H9 (cell line): ENCODE measurements at regions not wholly inside any gene's neighbourhood (a gene's known extent, or its start where the extent isn't known, plus 50 kb on each side); places are given as distances from the start of the nearest gene placed in this dataset.

Experiments
- DNase-seq: peaks from one replicate; pipeline ENCODE4 v3.0.0-alpha.2; 2017
- H2AFZ ChIP-seq: one replicate; pipeline ENCODE4 v1.6.1; 2013; ENCODE audit warnings: mild to moderate bottlenecking, low read length, control low read depth, moderate library complexity
- H2AK5ac ChIP-seq: 2 replicates; pipeline ENCODE4 v1.6.1; 2013; ENCODE audit warnings: low read length, control low read depth, mixed read lengths; ENCODE audit not compliant: insufficient read length
- H2BK120ac ChIP-seq: one replicate; pipeline ENCODE4 v1.6.1; 2013; ENCODE audit warnings: low read depth, mild to moderate bottlenecking, low read length, control low read depth, inconsistent platforms; ENCODE audit not compliant: poor library complexity, severe bottlenecking
- H2BK12ac ChIP-seq: 2 replicates; pipeline ENCODE4 v1.6.1; 2013; ENCODE audit warnings: low read length, control low read depth, mixed read lengths, low read depth; ENCODE audit not compliant: insufficient read length
- H2BK15ac ChIP-seq: 2 replicates; pipeline ENCODE4 v1.6.1; 2013; ENCODE audit warnings: low read depth, low read length, control low read depth
- H2BK20ac ChIP-seq: one replicate; pipeline ENCODE4 v1.6.1; 2013; ENCODE audit warnings: low read depth, mild to moderate bottlenecking, low read length, control low read depth, inconsistent platforms; ENCODE audit not compliant: poor library complexity, severe bottlenecking
- H2BK5ac ChIP-seq: 2 replicates; pipeline ENCODE4 v1.6.1; 2013; ENCODE audit warnings: low read length, control low read depth, mixed read lengths; ENCODE audit not compliant: insufficient read length
- H3K14ac ChIP-seq: 2 replicates; pipeline ENCODE4 v1.6.1; 2013; ENCODE audit warnings: low read length, control low read depth; ENCODE audit not compliant: insufficient read depth
- H3K18ac ChIP-seq: 2 replicates; pipeline ENCODE4 v1.6.1; 2013; ENCODE audit warnings: low read depth, mild to moderate bottlenecking, mixed read lengths, low read length, control low read depth; ENCODE audit not compliant: insufficient read length
- H3K23ac ChIP-seq: 2 replicates; pipeline ENCODE4 v1.6.1; 2013; ENCODE audit warnings: low read length, control low read depth, mixed read lengths, low read depth; ENCODE audit not compliant: insufficient read length
- H3K23me2 ChIP-seq: 2 replicates; pipeline ENCODE4 v1.6.1; 2013; ENCODE audit warnings: low read depth, mild to moderate bottlenecking, mixed read lengths, low read length, control low read depth; ENCODE audit not compliant: insufficient read length, poor library complexity, severe bottlenecking
- H3K27ac ChIP-seq: 2 replicates; pipeline ENCODE4 v1.5.1; 2013; ENCODE audit warnings: low read length, control low read depth, mixed read lengths, low read depth; ENCODE audit not compliant: insufficient read length
- H3K27me3 ChIP-seq: 2 replicates; pipeline ENCODE4 v1.6.1; 2013; ENCODE audit warnings: low read length, control low read depth, inconsistent platforms; ENCODE audit not compliant: insufficient read depth
- H3K4ac ChIP-seq: 2 replicates; pipeline ENCODE4 v1.6.1; 2013; ENCODE audit warnings: low read depth, mild to moderate bottlenecking, control low read depth, inconsistent platforms, low read length, moderate library complexity
- H3K4me1 ChIP-seq: 2 replicates; pipeline ENCODE4 v1.6.1; 2013; ENCODE audit warnings: low read length, control low read depth, inconsistent platforms; ENCODE audit not compliant: insufficient read depth
- H3K4me2 ChIP-seq: 2 replicates; pipeline ENCODE4 v1.6.1; 2013; ENCODE audit warnings: low read length, control low read depth, mixed read lengths; ENCODE audit not compliant: insufficient read length, insufficient read depth
- H3K56ac ChIP-seq: 2 replicates; pipeline ENCODE4 v1.6.1; 2013; ENCODE audit warnings: low read depth, mild to moderate bottlenecking, mixed read lengths, low read length, control low read depth; ENCODE audit not compliant: insufficient read length
- H3K79me1 ChIP-seq: 2 replicates; pipeline ENCODE4 v1.6.1; 2013; ENCODE audit warnings: low read depth, mild to moderate bottlenecking, moderate library complexity, low read length, control low read depth, inconsistent platforms; ENCODE audit not compliant: insufficient read depth, poor library complexity, severe bottlenecking
- H3K79me2 ChIP-seq: 2 replicates; pipeline ENCODE4 v1.6.1; 2013; ENCODE audit warnings: low read length, control low read depth, inconsistent platforms; ENCODE audit not compliant: insufficient read depth
- H3K9ac ChIP-seq: 2 replicates; pipeline ENCODE4 v1.6.1; 2013; ENCODE audit warnings: low read length, control low read depth, mixed read lengths; ENCODE audit not compliant: insufficient read length; ENCODE audit errors: extremely low read depth
- H3K9me3 ChIP-seq: one replicate; pipeline ENCODE4 v1.6.1; 2013; ENCODE audit warnings: low read depth, low read length, inconsistent platforms; ENCODE audit not compliant: control insufficient read depth
- H3T11ph ChIP-seq: one replicate; pipeline ENCODE4 v1.6.1; 2013; ENCODE audit warnings: mild to moderate bottlenecking, low read length, control low read depth, inconsistent platforms
- H4K20me1 ChIP-seq: one replicate; pipeline ENCODE4 v1.6.1; 2013; ENCODE audit not compliant: control insufficient read depth, insufficient read length, insufficient read depth
- H4K5ac ChIP-seq: 2 replicates; pipeline ENCODE4 v1.6.1; 2013; ENCODE audit warnings: low read depth, mild to moderate bottlenecking, mixed read lengths, low read length, control low read depth; ENCODE audit not compliant: insufficient read length
- H4K8ac ChIP-seq: replicated peaks from 2 replicates; pipeline ENCODE4 v1.6.1; 2013; ENCODE audit warnings: low read length, control low read depth, mixed read lengths, low read depth; ENCODE audit not compliant: insufficient read length
- H4K91ac ChIP-seq: 2 replicates; pipeline ENCODE4 v1.6.1; 2013; ENCODE audit warnings: low read depth, mild to moderate bottlenecking, moderate library complexity, mixed read lengths, low read length, control low read depth; ENCODE audit not compliant: insufficient read length
- H3K27ac Mint-ChIP-seq, 3 experiments: 2 replicates in 2 of 3; 3 replicates in 1 of 3; pipeline ENCODE4 v1.8.0; 2020 to 2021; ENCODE audit warnings: mixed read lengths in 3 of 3, mild to moderate bottlenecking in 1 of 3, moderate library complexity in 1 of 3
- H3K27me3 Mint-ChIP-seq: 2 replicates; pipeline ENCODE4 v1.8.0; 2021; ENCODE audit warnings: low read depth, mild to moderate bottlenecking, moderate library complexity, mixed read lengths
- H3K36me3 Mint-ChIP-seq, 3 experiments: 2 replicates in 2 of 3; 3 replicates in 1 of 3; pipeline ENCODE4 v1.8.0; 2020 to 2021; ENCODE audit warnings: low read depth in 3 of 3, mixed read lengths in 3 of 3; ENCODE audit not compliant: insufficient read depth in 1 of 3
- H3K4me1 Mint-ChIP-seq, 2 experiments: 2 replicates each; pipeline ENCODE4 v1.8.0; 2020; ENCODE audit warnings: mixed read lengths in 2 of 2
- H3K4me3 Mint-ChIP-seq, 2 experiments: 2 replicates in 1 of 2; 3 replicates in 1 of 2; pipeline ENCODE4 v1.8.0; 2020 to 2021; ENCODE audit warnings: mild to moderate bottlenecking in 2 of 2, mixed read lengths in 2 of 2, moderate library complexity in 1 of 2
- H3K9me3 Mint-ChIP-seq, 2 experiments: 2 replicates in 1 of 2; 3 replicates in 1 of 2; pipeline ENCODE4 v1.8.0; 2020; ENCODE audit warnings: mild to moderate bottlenecking in 2 of 2, mixed read lengths in 2 of 2, moderate library complexity in 1 of 2
- WGBS: extraction: QIAGEN DNeasy Blood & Tissue Kit; methylation state at CpG from one replicate; pipeline ENCODE4 v1.1.7; 2013; ENCODE audit warnings: missing lambda C conversion rate, low lambda C conversion rate, mixed read lengths; ENCODE audit not compliant: insufficient read length; ENCODE audit errors: extremely low coverage; 5-methylcytosine and 5-hydroxymethylcytosine counted together
- TF ChIP-seq, protein P1 (sequence below): fragments of 200-600 bp; sonication (generic); conservative IDR thresholded peaks from 3 replicates; pipeline ENCODE4 v1.8.0; 2021; ENCODE audit warnings: antibody characterized with exemption, mild to moderate bottlenecking

DNA sequence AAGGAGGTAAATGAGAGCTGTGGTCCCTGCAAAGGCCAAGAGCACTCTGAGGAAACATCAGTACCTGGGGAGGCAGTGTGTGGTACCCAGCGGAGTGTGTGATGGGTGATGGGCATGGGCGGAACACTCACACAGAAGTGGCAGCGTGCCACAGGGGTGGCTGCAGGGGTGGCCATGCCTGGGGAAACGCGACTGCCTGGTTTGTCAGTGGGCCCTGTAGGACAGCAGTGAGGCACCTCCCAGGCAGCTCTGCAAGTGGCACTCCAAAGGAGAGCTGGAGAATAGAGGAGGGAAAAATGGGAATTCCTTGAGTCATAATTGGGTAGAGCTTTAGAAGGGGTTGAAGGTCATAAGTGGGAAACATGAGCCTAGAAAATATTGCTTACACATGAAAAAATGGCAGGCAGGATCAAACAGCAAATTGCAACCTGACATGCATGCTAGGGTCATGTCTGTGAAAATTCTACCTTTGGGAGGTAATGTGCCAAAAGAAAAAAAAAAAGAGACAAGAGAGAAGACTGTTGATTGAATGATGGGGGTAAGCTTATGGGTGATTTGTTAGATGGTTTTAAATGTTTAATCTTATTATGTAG, 138.4 kb downstream of the RPLP1 start:
- no peak overlapping the region for H2BK12ac ChIP-seq
- H4K8ac ChIP-seq, result no peak overlapping the region
- Mint-ChIP-seq H3K27ac (no peak overlapping the region), H3K36me3 (no peaks in the 10 kb centered on the region), H3K9me3 (no peaks in the 10 kb centered on the region), H3K27me3 (peaks cover 4% of the 10 kb centered on the region), H3K4me1 (peaks cover 7 to 15% of the 10 kb centered on the region in 2 experiments), H3K4me3 (no peak overlapping the region)
- TF ChIP-seq, protein P1, sequence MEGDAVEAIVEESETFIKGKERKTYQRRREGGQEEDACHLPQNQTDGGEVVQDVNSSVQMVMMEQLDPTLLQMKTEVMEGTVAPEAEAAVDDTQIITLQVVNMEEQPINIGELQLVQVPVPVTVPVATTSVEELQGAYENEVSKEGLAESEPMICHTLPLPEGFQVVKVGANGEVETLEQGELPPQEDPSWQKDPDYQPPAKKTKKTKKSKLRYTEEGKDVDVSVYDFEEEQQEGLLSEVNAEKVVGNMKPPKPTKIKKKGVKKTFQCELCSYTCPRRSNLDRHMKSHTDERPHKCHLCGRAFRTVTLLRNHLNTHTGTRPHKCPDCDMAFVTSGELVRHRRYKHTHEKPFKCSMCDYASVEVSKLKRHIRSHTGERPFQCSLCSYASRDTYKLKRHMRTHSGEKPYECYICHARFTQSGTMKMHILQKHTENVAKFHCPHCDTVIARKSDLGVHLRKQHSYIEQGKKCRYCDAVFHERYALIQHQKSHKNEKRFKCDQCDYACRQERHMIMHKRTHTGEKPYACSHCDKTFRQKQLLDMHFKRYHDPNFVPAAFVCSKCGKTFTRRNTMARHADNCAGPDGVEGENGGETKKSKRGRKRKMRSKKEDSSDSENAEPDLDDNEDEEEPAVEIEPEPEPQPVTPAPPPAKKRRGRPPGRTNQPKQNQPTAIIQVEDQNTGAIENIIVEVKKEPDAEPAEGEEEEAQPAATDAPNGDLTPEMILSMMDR, result no peak
- H4K20me1 ChIP-seq, result no peaks in the 10 kb centered on the region
- no peaks in the 10 kb centered on the region for H3K23me2 ChIP-seq
- no peak overlapping the region for H3K9ac ChIP-seq
- WGBS, result no CpG with 5 or more reads among the region's 5 CpGs
- H3K4ac ChIP-seq, result no peak overlapping the region
- H2AK5ac ChIP-seq, result no peak overlapping the region
- H3K79me1 ChIP-seq, result no peaks in the 10 kb centered on the region
- no peak for DNase-seq
- no peak overlapping the region for H3K4me2 ChIP-seq
- H2AFZ ChIP-seq, result no peak overlapping the region
- no peak overlapping the region for H3T11ph ChIP-seq
- H3K4me1 ChIP-seq, result no peaks in the 10 kb centered on the region
- H2BK120ac ChIP-seq, result no peak overlapping the region
- no peak overlapping the region for H3K23ac ChIP-seq
- no peaks in the 10 kb centered on the region for H3K79me2 ChIP-seq
- H4K91ac ChIP-seq, result no peak overlapping the region
- no peak overlapping the region for H2BK5ac ChIP-seq
- H2BK20ac ChIP-seq, result no peak overlapping the region
- H2BK15ac ChIP-seq, result no peak overlapping the region
- H4K5ac ChIP-seq, result no peak overlapping the region
- no peak overlapping the region for H3K27ac ChIP-seq
- no peak overlapping the region for H3K14ac ChIP-seq
- H3K27me3 ChIP-seq, result no peaks in the 10 kb centered on the region
- H3K18ac ChIP-seq, result no peak overlapping the region
- H3K56ac ChIP-seq, result no peak overlapping the region
- H3K9me3 ChIP-seq, result no peaks in the 10 kb centered on the region
